ENCODE measurements at regions not wholly inside any gene's neighbourhood (a gene's known extent, or its start where the extent isn't known, plus 50 kb on each side); places are given as distances from the start of the nearest gene placed in this dataset.

DNA sequence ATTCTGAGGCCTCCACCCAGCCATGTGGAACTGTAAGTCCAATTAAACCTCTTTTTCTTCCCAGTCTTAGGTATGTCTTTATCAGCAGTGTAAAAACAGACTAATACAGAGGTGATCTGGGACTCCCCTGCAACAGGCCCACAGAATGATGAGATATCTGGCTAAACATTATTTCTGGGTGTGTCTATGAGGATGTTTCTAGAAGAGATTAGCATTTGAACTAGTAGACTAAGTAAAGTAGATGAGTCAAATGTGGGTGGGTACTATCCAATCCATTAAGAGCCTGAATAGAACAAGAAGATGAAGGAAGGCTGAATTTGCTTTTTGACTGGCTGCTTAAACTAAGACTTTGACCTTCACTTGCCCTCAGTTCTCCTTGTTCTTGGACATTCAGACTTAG is 396.5 kb upstream of the LRRC7 start:
- TF ChIP-seq, protein P1, sequence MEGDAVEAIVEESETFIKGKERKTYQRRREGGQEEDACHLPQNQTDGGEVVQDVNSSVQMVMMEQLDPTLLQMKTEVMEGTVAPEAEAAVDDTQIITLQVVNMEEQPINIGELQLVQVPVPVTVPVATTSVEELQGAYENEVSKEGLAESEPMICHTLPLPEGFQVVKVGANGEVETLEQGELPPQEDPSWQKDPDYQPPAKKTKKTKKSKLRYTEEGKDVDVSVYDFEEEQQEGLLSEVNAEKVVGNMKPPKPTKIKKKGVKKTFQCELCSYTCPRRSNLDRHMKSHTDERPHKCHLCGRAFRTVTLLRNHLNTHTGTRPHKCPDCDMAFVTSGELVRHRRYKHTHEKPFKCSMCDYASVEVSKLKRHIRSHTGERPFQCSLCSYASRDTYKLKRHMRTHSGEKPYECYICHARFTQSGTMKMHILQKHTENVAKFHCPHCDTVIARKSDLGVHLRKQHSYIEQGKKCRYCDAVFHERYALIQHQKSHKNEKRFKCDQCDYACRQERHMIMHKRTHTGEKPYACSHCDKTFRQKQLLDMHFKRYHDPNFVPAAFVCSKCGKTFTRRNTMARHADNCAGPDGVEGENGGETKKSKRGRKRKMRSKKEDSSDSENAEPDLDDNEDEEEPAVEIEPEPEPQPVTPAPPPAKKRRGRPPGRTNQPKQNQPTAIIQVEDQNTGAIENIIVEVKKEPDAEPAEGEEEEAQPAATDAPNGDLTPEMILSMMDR (IDR thresholded peaks at IDR 0.05), result no peak
- TF ChIP-seq POLR2A (IDR thresholded peaks at IDR 0.05), result no peak
